ENCODE measurements at regions not wholly inside any gene's neighbourhood (a gene's known extent, or its start where the extent isn't known, plus 50 kb on each side); places are given as distances from the start of the nearest gene placed in this dataset.

- no peak for TF ChIP-seq POLR2AphosphoS5 (IDR thresholded peaks at IDR 0.05; ENCODE audit: low read depth, low read length)
- no peak for TF ChIP-seq POLR2A (IDR thresholded peaks at IDR 0.05; ENCODE audit: low read depth, low read length)
- TF ChIP-seq TAF1 (IDR thresholded peaks at IDR 0.05; ENCODE audit: borderline replicate concordance, low read depth, low read length), result no peak
Observed at GRCh38 chr5:44868541-44868940, 59.8 kb downstream of the MRPS30 start.
